OCI-M1 (cell line): ENCODE measurements at regions not wholly inside any gene's neighbourhood (a gene's known extent, or its start where the extent isn't known, plus 50 kb on each side); places are given as distances from the start of the nearest gene placed in this dataset.
A peak's percentile ranks its signal among the peaks of the same experiment; 100 is the strongest.

Experiments
- DNase-seq: peaks from one replicate; lab custom pipeline; 2025; lab: John Stamatoyannopoulos, UW

DNA sequence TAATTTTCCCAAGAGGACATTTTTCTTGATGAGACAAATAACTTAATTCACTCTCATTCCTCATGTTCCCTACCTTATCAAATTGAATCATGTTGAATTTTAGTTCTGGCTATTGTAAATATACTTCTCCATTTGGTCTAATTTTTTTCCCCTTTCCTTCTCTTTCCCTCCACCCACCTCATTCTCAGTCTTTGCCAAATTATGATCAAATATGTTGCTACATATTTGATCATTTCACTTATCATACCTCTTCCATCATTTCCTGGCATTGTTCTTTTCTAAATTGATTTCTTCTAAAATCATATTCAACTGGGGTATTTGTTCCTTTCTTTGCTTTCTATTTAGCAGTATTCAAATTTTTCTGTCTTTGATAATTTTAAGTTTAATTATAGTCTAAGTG lies 52.3 kb downstream of the HDGFL1 start:
- no peak for DNase-seq

- DNase-seq: no peak
Measured at GRCh38 chr6:22622351-22622750, 53.0 kb downstream of the HDGFL1 start.

DNA sequence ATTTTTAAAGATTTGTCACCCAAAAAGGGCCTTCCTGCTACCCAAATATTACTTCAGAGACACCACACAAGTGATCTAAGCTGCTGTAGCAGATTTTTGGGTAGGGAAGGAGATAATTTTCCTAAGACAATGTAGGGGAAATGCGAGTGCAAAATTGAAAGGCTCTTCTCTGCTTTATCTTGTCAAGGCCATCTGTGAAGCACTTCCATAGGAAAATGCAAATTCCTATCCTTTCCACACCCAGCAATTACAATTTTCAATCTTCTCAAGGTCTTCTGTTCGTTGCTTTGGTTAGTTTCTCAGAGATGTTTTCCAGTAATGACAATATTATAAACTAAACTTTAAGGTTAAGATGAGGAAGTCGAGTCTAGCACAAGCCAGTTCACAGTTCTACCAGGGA lies 53.4 kb downstream of the HDGFL1 start:
- DNase-seq: no peak

GRCh38 chr6:22627644-22628043 lies 58.3 kb downstream of the HDGFL1 start:
- no peak for DNase-seq

DNA sequence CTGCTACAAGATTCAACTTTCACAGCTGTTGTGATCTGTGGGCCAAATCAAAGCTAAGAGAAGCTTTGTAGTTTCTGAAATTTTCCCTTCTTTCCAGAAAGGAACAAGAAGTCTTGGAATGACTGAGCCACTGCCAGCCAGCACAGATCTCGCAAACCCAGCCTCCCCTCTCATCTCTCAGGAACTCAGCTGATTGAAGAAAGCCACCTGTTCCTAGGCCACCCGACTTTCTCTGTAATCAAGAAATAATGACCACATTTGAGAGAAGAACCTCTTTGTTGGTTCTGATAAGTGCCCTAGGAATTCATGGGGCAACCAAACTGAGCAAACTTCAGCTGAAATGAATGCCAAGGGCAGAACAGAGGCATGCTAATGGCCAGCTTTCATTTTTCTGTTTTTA lies 61.7 kb downstream of the HDGFL1 start:
- no peak for DNase-seq

DNA sequence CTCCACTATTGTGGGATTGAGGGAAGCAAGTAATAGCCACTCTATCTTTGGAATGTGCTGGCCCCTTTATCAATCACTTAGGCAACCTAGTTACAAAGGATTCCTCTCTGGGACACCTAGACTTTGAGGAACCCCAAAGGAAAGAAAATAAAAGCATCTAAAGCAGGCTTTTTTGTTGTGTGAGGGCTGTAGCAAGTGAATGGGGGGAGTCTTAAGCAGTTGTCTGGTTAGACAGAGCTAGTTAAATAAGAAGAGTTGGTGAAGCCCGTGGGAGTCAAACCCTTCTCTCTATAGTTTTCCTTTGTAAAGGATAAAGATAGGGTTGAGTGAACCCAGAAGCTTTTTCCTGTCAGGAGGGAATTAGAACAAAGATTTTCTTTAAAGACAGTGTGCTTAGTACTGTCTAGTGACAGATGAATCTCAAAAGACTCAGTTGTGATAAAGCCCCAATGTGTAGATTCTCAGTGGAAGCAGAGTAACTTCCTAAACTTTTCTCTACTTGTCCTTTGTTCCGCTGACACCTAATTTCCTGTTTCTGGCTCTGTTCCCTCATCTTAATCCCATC lies 63.3 kb downstream of the HDGFL1 start:
- no peak for DNase-seq

DNA sequence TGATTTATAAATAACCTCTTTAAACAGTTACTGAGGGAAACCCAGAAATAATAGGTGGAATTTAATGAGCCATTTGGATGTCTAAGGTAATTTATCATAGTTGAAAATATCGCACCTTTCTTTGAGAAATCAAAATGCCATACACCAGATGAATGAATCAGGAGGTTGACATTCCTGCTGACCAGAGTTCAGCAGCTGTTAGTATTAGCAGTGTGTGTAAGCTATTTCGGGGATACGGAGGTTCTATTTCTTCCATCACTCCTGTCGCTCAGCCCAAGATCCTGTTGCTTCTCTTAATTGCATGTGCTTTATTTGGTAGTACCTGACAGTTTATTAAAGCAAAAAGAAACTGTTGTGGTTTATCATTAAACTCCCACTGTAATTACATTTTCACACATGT lies 67.1 kb downstream of the HDGFL1 start:
- no peak for DNase-seq

DNA sequence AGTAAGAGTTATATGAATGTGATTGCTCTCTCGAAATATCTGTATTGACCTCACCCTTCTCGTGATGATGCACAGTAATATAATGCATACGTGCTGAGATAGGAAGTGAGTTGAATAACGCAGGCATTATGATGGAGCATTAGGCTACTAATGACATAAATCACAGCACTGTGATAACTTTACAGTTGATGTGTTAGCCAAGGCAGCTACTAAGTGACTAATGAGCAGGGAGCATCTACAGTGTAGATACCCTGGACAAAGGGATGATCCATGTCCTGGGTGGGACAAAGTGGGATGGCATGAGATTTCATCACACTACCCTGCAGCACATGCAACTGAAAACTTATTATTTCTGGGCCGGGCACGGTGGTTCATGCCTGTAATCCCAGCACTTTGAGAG lies 68.4 kb downstream of the HDGFL1 start:
- DNase-seq: no peak

- DNase-seq: peak; percentile 15
Measured at GRCh38 chr6:22638320-22638719, 69.0 kb downstream of the HDGFL1 start.

DNA sequence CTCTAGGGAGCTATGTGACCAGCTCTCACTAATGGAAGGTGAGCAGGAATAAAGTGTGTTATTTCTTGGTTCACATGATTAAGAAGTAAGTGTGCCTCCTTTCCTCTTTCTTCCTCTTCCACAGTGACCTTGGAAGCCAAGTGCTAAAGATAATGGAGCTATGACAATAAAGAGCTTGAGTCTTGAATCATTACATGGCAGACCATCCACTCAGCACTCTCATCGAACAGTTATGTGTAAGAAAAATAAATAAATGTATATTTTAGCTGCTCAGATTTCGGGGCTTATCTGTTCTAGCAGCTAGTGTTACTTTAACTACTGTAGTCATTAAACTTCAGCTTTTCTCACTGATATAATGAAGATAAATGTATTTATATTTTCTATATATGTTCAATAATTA lies 72.9 kb downstream of the HDGFL1 start:
- no peak for DNase-seq

DNA sequence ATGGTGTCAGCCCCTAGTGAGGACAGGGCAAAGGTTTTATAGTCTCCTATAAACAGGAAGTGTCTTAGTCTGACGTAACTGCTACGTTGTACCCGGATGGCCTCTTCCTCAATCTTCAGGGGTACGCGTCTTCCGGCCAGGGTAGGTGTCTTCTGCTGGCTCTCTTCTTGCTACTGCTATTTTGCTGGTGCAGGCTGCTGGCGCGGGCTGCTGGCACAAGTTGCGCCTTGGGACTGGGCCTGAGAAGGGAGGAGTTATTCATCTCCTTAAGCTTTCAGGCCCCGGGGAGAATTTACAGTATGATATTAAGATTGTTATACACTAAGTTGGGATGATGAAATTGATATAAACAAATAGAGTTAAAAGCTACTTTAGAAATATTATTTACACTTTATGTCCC lies 74.4 kb downstream of the HDGFL1 start:
- no peak for DNase-seq

- DNase-seq: no peak
Measured at GRCh38 chr6:22647719-22648118, 78.4 kb downstream of the HDGFL1 start.

DNA sequence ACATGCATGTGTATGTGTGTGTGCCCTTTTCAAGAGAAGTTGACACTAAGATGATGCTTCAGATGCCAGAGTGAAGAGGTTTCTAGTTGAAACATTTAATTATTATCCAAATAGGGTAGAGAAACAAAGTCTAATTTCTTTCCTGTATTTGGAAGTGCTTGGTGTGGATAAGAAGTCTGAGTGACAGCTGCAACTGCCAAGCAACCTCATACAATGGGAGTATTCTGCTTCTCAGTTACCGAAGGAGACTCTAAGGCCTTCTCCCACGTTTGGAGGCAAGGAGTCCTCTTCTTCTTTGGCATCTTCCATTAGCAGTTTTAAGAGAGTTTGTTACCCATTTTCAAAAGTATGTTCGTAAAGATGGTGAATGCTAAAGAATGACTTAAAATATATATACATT lies 82.4 kb downstream of the HDGFL1 start:
- DNase-seq: no peak

DNA sequence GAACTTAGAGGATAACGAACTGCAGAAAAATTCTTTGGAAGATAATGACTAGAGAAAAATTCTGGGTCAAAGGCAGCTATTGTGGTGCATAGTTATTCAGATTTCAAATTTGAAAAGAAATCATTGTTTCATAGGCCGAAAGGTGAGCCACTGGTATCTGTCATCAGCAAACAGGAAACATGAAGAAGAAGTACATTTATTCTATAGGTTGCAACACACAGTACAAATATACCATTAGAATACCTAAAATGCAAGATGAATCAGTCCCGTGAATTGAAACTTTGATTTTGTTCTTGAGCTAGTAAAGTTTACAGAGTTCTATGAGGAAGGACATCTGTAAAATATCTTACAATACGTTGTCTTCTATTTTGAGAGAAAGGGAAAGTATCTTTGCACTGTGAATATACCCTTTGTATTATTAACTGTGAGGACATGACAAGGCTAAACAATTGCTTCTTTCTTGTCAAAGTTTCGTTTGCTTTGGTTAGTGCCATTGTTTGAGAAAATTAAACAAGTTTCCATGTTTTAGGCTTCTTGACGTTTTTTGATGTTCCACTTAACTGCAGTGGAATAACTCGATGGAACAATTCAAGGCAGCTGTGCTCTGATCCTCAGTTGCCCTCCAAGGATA lies 84.7 kb downstream of the HDGFL1 start:
- no peak for DNase-seq

DNA sequence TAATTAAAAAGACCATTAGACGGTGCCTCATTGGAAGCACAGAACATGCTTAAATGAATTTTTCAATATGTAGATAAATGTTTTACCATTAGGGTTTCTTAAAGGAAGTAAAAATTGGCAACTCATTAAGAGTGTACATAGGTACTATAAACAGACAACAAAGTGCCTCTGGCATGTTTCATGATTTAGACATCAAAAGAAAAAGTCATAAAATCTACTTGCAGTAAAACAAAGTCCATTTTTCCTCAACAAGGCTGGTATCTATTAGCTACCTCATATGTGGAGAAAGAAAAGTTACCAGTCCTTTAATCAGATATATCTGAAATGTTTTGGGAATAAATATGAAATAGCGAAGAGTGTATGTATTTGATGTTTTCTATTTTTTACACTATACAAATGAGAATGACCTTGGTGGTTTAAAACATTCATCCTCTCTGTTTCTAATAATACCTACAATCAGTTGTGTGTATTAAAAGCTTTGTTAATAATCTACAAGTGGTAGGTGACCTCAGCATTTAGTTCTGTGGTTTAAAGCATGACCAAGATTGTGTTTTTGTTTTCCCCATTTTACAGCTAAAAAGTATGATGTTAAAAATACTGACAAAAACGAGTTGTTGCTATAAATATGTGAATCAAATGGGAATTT lies 87.5 kb downstream of the HDGFL1 start:
- DNase-seq: no peak

DNA sequence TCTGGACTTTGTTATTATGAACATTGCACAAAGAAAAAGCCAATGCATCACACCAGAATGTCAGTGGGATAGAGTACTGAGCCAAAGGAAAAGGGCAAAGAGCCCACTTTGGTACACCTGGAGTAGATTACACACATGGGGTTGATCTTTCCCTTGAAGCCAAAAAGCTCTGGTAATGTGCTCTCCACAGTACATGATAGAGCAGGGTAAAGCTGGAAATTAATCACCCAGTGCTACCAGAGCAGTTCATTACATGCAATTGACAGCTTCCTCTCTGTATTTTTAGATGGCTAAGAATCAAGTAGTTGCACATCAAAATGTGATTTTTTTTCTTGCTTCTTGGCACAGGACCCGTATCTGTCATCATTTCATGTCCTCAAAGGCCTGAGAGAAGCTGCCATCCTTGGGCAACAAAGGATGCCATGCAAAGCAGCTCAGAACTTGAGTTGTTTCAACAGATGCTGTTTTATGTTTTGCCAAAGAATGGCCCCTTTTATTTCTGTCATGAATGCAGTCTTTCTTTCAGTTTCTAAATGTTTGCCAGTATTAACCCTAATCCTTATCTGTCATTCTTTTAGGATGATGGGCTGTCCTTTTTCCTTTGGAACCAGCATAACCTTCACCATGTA lies 88.1 kb downstream of the HDGFL1 start:
- no peak for DNase-seq

DNA sequence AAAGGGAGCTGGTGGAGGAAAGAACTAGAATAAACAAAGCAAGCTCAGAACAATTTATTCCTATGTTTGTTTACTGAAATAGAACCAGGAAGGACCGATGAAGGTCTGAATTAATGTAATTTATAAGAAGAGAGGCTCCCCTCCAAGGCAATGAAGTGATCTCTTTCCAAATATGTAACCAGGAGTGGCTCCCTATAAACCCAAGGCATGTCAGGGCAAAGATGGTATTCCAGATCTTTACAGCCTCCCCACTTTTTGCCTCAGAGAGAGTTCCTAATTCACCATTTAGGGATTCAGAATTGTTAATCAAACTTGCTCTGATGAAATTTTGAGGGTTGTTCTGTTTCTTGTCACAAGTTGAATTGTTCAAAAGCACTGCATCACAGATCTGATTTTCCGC lies 88.8 kb downstream of the HDGFL1 start:
- DNase-seq: no peak

- no peak for DNase-seq
Measured at GRCh38 chr6:22658934-22659333, 89.6 kb downstream of the HDGFL1 start.

- DNase-seq: no peak
Measured at GRCh38 chr6:22664968-22665367, 95.6 kb downstream of the HDGFL1 start.

- DNase-seq: no peak
Measured at GRCh38 chr6:22666021-22666420, 96.7 kb downstream of the HDGFL1 start.

DNA sequence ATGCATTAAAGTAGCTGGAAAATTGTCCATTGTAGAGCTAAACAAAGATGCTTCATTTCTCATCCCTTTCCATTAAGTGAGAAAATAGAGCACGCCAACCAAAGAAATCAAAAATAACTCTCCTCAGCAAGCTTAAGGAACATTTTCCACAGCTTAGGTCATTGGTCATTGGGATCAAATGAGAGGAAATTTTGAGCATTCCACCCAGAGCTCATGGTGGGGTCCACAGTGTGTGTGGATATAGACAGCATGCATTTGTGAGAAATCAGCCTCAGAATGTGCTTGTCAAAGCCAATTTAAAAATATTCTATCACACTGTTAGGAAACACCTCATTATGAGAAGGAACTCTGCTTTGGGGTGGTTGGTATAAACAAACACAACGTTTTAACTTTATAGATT lies 97.2 kb downstream of the HDGFL1 start:
- no peak for DNase-seq

- peak; percentile 56 for DNase-seq
Measured at GRCh38 chr6:22667855-22668254, 98.5 kb downstream of the HDGFL1 start.

- no peak for DNase-seq
Measured at GRCh38 chr6:22668307-22668706, 98.9 kb downstream of the HDGFL1 start.
